ENCODE measurements at regions not wholly inside any gene's neighbourhood (a gene's known extent, or its start where the extent isn't known, plus 50 kb on each side); places are given as distances from the start of the nearest gene placed in this dataset.

DNA sequence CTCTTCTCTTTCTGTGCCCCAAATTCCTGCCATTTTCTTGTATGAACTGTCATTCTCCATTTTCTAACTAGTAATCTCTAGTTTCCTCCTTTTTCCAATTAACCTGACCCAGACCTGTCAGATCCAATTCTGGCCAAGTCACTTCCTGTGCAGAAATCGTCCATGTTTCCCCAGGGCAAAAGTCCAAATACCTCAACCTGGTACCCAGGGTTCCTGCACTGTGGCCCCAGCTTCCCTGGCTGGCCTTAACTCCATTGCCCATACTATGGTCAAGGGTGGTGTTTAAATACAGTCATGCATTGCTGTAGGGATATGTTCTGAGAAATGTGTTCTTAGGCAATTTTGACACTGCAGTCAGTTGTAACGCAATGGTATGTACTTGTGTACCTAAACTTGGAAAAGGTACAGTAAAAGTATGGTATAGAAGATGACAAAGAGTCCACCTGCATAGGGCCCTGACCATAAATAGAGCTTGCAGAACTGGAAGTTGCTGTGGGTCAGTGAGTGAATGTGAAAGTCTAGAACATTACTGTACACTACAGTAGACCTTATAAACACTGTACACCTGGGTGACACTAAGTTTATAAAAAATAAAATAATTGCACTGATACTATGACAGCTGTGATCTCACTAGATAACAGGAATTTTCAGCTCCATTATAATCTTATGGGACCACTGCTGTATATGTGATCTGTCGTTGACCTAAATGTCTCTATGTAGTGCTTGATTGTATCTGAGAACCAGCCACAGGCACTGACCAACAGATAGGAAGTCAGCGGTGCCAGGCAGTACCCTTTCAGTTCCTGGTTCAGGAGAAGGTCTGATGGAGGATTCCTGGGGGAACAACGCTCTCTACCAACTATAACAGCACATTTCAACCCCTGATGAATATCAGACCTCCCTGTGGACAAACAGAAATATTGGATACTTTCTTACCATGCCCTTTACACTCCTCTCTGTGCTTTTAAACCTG lies 336.1 kb upstream of the PROK2 start:
- H3F3A ChIP-seq (ENCODE audit: insufficient read depth) = no peaks in the 10 kb centered on the region
- H3K9ac ChIP-seq (ENCODE audit: low read length) = no peak overlapping the region
- no peaks in the 10 kb centered on the region for H3K79me2 ChIP-seq (ENCODE audit: insufficient read depth, low read length)
- no peak overlapping the region for H2AFZ ChIP-seq (ENCODE audit: low read depth, low read length, severe bottlenecking)
- TF ChIP-seq, protein P1, sequence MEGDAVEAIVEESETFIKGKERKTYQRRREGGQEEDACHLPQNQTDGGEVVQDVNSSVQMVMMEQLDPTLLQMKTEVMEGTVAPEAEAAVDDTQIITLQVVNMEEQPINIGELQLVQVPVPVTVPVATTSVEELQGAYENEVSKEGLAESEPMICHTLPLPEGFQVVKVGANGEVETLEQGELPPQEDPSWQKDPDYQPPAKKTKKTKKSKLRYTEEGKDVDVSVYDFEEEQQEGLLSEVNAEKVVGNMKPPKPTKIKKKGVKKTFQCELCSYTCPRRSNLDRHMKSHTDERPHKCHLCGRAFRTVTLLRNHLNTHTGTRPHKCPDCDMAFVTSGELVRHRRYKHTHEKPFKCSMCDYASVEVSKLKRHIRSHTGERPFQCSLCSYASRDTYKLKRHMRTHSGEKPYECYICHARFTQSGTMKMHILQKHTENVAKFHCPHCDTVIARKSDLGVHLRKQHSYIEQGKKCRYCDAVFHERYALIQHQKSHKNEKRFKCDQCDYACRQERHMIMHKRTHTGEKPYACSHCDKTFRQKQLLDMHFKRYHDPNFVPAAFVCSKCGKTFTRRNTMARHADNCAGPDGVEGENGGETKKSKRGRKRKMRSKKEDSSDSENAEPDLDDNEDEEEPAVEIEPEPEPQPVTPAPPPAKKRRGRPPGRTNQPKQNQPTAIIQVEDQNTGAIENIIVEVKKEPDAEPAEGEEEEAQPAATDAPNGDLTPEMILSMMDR (IDR thresholded peaks at IDR 0.05; ENCODE audit: insufficient read depth, low read length, poor library complexity, severe bottlenecking) = no peak
- TF ChIP-seq EZH2phosphoT487 (conservative IDR thresholded peaks at IDR 0.05; ENCODE audit: low read length) = no peak
- no peak overlapping the region for H3K4me2 ChIP-seq (ENCODE audit: low read depth, low read length, poor library complexity, severe bottlenecking)
- H3K27ac ChIP-seq (ENCODE audit: low read depth, low read length) = no peak overlapping the region
- H3K36me3 ChIP-seq (ENCODE audit: low read length) = no peaks in the 10 kb centered on the region
- no peaks in the 10 kb centered on the region for H3K27me3 ChIP-seq (ENCODE audit: low read length)
- H4K20me1 ChIP-seq (ENCODE audit: low read depth, low read length) = no peaks in the 10 kb centered on the region
- no peak overlapping the region for H3K4me3 ChIP-seq (ENCODE audit: insufficient read depth, low read length, poor library complexity, severe bottlenecking)
- H3K9me3 ChIP-seq (ENCODE audit: insufficient read depth, low read length) = no peaks in the 10 kb centered on the region
- H3K9me2 ChIP-seq (replicated peaks; ENCODE audit: insufficient read depth, low read length) = no peaks in the 10 kb centered on the region

DNA sequence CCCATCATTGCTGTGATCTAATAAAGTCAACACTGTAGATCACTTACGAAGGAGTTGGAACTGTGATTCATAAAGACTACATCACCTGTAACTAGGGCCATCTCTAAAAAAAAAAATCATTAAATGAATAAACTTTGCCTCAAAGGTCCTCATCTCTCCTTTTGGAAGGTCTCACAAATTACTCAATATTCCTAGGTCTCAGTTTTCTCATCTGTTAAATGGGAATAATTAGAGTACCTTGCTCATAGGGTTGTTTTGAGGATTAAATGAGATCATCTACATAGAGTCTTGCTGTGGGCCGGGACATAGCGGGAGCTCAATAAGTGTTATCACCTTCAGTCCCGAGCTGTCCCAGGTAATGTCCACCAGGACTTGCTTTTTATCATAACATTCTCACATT lies 335.1 kb upstream of the PROK2 start:
- TF ChIP-seq EZH2phosphoT487 (conservative IDR thresholded peaks at IDR 0.05; ENCODE audit: low read length) = no peak
- TF ChIP-seq, protein P1 (IDR thresholded peaks at IDR 0.05; ENCODE audit: insufficient read depth, low read length, poor library complexity, severe bottlenecking) = no peak
- Histone ChIP-seq H3K36me3 (ENCODE audit: low read length) (no peaks in the 10 kb centered on the region), H4K20me1 (ENCODE audit: low read depth, low read length) (no peaks in the 10 kb centered on the region), H2AFZ (ENCODE audit: low read depth, low read length, severe bottlenecking) (no peak overlapping the region), H3K4me2 (ENCODE audit: low read depth, low read length, poor library complexity, severe bottlenecking) (no peak overlapping the region), H3K9me3 (ENCODE audit: insufficient read depth, low read length) (no peaks in the 10 kb centered on the region), H3K9ac (ENCODE audit: low read length) (no peak overlapping the region), H3K79me2 (ENCODE audit: insufficient read depth, low read length) (no peaks in the 10 kb centered on the region), H3K4me3 (ENCODE audit: insufficient read depth, low read length, poor library complexity, severe bottlenecking) (no peak overlapping the region), H3K27ac (ENCODE audit: low read depth, low read length) (no peak overlapping the region), H3K9me2 (replicated peaks; ENCODE audit: insufficient read depth, low read length) (no peaks in the 10 kb centered on the region), H3F3A (ENCODE audit: insufficient read depth) (no peaks in the 10 kb centered on the region), H3K27me3 (ENCODE audit: low read length) (no peaks in the 10 kb centered on the region)

DNA sequence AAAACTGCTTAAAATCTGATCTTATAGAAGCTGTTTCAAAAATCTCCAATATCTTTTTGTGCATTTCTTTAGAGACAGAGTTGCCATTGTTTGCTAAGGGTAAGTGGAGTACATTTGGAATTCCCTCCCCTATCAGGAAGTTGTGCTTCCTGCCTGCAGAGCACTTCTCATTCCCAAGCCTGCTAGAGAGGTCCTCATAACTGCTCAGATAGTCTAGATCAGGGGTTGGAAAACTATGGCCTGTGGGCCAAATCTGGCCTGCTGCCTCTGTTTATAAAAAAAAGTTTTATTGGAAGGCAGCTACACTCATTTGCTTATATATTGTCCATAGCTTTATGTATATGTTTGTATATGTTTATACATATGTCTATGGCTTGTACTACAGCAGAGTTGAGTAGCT lies 333.7 kb upstream of the PROK2 start:
- no peaks in the 10 kb centered on the region for H3K27me3 ChIP-seq (ENCODE audit: low read length)
- no peak overlapping the region for H3K4me2 ChIP-seq (ENCODE audit: low read depth, low read length, poor library complexity, severe bottlenecking)
- no peak overlapping the region for H3K9ac ChIP-seq (ENCODE audit: low read length)
- no peak for TF ChIP-seq EZH2phosphoT487 (conservative IDR thresholded peaks at IDR 0.05; ENCODE audit: low read length)
- TF ChIP-seq, protein P1 (IDR thresholded peaks at IDR 0.05; ENCODE audit: insufficient read depth, low read length, poor library complexity, severe bottlenecking) = no peak
- H3K79me2 ChIP-seq (ENCODE audit: insufficient read depth, low read length) = no peaks in the 10 kb centered on the region
- no peaks in the 10 kb centered on the region for H3K9me3 ChIP-seq (ENCODE audit: insufficient read depth, low read length)
- H3K27ac ChIP-seq (ENCODE audit: low read depth, low read length) = no peak overlapping the region
- no peak overlapping the region for H3K4me3 ChIP-seq (ENCODE audit: insufficient read depth, low read length, poor library complexity, severe bottlenecking)
- H4K20me1 ChIP-seq (ENCODE audit: low read depth, low read length) = no peaks in the 10 kb centered on the region
- H3K9me2 ChIP-seq (replicated peaks; ENCODE audit: insufficient read depth, low read length) = no peaks in the 10 kb centered on the region
- H2AFZ ChIP-seq (ENCODE audit: low read depth, low read length, severe bottlenecking) = no peak overlapping the region
- H3K36me3 ChIP-seq (ENCODE audit: low read length) = no peaks in the 10 kb centered on the region
- no peaks in the 10 kb centered on the region for H3F3A ChIP-seq (ENCODE audit: insufficient read depth)

All from SU-DHL-6 (cell line).